Stimulated activated CD4-positive, alpha-beta T cell treated with anti-CD3 and anti-CD28 coated beads, Interleukin-2, amount 100 ng/mL, for 48 hours (primary cell): ENCODE measurements at regions not wholly inside any gene's neighbourhood (a gene's known extent, or its start where the extent isn't known, plus 50 kb on each side); places are given as distances from the start of the nearest gene placed in this dataset.
"Not testable (repeated sequence)": the region's sequence is repeated elsewhere in the genome, so short reads cannot be mapped to it uniquely, and the experiment has no call there.

Source experiments
- DNase-seq, 2 donors: peaks; one replicate each; pipeline ENCODE4 v3.0.0-alpha.2; 2020

DNA sequence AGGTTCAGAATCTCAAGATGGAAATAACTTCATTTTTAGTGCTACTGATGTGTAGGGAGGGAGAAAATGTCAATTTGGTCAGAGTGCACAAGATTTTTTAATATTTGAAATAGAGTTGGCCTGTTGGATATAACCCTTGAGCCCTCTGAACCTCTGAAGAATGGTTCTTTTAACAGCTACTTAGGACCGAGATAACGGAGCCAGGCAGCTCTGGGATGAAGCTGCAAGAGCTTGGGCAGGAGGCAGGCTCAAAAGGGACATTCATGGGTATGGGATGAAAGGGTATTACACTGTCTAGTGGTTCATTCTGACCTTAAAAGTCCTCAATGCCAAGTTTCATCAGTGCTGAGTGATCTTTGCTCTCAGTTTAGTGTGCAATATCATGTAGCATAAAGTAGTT, 111.4 kb upstream of the CPHXL start:
- no peak for DNase-seq

DNA sequence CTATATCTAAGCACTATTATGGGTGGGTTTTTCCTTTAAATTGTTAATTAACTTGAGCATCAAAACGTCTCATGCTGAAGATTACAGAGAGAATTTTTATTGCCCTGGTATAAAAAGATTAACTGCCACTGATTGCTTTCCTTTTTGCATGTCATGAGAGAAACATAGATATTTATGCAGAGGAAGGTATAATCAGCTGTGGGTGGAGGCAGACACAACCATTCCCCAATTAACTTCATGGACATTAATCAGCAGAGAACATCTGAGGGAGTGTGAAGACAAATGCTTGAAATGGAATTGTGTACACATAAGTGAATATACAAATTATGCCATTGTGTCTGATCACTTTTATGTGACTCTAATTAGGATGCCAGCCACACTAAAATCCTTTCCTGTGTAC, 115.2 kb upstream of the CPHXL start:
- DNase-seq: no peak

DNA sequence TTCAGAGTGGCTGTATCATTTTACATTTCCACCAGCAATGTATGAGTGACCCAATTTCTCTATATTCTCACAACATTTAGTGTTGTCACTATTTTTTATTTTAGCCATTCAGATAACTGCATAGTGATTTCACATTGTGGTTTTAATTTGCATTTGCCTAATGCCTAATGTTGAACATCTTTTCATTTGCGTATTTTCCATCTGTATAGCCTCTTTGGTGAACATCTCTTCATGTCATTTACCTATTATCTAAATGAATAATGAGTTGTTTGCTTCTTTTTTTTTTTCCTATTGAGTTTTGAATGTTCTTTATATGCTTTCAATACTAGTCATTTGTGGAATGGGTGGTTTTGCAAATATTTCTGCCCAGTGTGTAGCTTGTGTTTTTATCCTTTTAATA, 120.9 kb upstream of the CPHXL start:
- no peak for DNase-seq

DNA sequence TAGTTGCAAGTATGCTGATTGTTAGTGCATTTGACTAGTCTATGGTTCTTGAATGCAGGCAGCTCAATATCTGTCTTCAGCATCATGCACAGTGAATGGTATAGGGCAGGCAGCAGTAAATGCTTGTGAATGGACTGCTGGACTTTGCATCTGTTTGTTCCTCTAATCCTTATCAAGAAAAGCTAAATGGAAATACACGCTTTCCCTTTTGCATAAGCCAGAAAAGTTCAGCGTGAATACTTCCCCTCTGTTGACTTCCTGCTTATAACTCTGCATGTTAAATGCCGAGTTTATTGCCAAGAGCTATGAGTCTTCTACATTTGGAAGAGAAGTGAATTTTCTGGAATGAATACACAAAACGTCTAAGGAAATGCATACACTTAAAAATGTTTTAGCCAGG, 127.9 kb upstream of the CPHXL start:
- no peak for DNase-seq

DNA sequence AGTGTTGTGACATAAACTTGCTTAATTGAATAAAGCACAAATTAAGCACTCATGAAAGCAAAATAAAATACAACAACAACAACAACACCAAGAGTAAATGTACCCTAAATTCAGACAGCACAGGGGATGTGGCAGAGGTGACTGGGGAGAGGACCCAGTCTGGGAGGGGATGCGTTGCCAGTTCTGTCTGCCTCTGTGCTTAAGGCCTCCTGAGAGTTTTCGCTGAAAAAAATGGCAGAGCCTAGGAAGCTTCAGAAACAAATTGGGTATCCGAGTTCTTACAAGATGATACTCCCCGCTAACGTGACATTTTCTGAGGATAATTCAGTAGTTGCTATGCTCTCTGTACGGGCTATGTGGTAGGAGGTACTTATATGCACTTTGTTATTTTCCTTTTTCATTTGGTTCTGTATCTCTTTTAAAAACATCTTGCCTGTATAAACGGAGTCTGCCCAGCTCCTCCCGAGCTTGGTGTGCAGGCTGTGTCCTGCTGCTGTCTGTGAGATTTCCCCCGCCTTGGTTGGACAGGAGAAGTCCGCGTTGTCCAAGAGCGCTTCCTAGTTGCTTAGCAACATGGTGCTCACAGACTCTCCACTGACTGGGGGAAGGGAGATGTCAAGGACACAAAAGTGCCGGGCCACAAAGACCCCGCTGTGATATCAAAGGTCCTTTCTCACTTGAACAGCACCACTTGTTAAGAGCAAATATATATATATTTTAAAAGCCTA, 134.2 kb upstream of the CPHXL start:
- no peak for DNase-seq

DNA sequence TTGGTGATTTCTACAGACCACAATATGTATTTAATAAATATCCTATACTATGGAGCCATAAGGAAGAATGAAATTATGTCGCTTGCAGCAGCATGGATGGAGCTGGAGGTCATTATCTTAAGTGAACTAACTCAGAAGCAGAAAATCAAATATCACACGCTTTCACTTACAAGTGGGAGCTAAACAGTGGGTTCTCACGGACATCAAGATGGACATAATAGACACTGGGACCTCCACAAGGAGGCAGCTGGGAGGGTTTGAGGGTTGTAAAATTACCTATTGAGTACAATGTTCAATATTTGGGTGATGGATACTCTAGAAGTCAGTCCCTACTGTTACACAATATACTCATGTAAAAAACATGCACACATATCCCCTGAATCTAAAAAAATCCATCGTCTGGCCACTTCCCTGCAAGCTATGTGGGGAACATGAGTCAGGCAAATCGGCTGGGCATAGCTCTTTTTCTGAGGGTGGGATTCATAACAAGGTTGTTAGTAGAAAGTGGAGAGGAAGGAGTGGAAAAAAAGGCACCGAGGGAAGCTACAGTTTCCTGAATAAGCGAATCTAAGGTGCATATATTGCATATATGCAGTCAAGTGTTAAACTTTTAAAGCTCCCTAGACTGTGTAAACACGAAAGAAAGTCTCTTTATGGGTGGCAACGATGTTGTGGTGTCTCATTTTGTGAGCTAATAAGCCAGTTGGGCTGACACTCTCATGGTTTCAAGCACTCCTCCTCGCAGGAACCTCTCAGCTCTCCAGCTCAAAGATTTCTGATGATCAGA, 135.2 kb upstream of the CPHXL start:
- no peak for DNase-seq

DNA sequence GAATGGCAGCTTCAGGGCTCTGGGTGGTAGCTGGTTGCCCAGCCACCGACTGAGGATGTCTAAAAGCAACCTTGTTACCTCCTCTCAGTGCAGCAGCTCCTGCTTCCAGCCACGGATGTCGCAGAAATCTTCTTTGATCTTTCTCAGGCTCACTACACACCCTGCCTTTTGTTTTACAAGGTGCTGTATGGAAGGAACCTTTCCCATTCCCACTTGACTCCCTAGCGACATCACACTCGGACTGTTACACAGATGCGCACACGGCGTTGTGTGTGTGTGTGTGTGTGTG, 135.8 kb upstream of the CPHXL start:
- no peak for DNase-seq

DNA sequence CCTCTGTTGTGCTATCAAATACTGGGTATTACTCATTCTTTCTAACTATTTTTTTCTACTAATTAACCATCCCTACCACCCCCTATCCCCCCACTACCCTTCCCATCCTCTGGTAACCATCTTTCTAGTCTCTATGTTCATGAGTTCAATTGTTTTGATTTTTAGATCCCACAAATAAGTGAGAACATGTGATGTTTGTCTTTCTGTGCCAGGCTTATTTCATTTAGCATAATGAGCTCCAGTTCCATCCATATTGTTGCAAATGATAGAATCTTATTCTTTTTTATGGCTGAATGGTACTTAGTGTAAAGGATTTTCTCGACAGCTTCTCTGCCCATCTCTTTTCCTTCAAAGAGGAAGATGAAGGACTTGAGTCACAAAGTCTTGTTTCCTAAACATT, 138.0 kb upstream of the CPHXL start:
- no peak for DNase-seq

DNA sequence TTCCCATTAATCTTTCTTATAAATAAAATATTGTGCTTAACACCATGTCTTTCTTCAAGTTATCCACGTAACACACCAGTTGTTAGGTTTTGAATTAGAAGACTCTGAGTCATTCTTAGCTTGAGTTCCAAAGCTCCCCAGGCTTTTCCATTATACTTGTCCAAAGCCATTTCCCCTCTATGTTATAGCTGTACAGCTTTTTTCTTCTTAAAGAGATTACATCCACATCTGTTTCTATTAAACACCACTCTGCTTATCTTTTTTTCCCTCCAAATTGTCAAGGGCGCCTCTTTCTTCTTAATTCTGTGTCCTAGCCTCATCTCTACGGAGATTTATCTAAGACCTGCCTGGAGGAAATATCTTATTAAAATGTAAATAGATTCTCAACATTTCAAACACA, 139.4 kb upstream of the CPHXL start:
- DNase-seq: no peak

DNA sequence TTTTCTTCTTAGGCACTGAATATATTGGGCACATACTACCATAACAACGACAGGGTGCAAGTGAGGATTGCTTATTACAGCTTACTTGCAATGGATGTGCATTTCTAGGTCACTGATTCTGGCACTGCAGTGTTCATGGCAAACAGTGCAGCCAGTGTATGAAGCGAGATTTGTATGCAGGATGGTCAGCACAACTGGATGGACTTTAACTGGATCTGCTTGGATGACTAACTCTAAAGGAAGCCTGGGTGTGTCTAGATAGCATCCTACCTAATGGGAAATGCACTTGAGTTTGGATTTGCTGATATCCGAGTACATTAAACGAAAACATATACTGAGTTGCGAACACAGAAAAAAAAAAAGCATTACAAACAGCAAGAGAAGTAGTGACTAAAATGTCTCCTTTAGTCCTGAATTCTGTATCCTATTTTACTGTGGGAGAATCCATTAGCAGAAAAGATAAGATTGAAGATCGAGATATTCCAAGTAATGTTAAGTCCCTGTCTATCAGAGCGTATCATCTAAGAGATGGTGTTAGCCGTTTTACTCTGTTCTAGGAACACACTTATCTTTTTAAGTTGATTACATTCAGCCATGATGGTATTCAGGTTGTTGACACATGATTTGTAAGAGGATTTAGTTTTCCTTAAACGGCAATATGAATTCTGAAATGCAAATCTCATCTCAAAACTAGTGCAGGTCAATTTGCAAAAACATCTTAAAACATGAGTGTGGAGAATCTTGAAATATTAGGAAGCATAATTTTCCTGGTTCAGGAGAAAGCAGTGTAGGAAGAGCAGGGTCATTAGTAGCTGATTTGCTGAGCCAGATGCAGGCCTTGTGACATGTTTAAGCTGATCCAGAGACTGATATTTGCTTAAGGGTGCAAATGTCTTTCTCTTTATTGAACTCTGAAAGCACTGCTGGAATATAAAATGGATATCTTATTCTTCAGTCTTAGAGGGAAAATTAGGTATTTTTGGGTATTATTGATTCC, 142.6 kb upstream of the CPHXL start:
- no peak for DNase-seq

DNA sequence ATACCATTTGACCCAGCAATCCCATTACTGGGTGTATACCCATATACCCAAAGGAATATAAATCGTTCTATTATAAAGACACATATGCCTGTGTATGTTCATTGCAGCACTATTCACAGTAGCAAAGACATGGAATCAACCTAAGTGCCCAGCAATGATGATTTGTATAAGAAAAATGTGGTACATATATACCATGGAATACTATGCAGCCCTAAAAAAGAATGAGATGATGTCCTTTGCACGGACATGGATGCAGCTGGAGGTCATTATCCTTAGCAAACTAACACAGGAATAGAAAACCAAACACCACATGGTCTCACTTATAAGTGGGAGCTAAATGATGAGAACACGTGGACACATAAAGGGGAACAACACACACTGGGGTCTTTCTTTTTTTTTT, 155.0 kb upstream of the CPHXL start:
- DNase-seq: not testable (repeated sequence)

DNA sequence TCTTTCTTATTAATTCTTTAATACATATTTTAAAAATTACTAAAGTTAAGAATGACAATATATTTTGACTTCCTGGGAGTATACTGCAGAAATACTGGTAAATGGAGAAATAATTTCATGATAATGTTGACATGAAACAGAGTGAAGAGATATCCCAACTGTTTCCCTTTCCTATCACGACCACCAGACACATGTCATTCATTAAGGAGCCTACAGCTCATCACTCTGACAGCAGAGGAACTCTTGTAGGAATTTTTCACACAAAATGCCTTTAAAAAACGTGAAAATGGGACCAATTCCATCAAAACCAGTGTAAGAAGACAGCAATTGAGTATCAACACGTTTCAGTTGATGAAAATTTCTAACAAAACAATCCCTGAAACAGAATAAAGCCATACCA, 172.9 kb upstream of the CPHXL start:
- no peak for DNase-seq

DNA sequence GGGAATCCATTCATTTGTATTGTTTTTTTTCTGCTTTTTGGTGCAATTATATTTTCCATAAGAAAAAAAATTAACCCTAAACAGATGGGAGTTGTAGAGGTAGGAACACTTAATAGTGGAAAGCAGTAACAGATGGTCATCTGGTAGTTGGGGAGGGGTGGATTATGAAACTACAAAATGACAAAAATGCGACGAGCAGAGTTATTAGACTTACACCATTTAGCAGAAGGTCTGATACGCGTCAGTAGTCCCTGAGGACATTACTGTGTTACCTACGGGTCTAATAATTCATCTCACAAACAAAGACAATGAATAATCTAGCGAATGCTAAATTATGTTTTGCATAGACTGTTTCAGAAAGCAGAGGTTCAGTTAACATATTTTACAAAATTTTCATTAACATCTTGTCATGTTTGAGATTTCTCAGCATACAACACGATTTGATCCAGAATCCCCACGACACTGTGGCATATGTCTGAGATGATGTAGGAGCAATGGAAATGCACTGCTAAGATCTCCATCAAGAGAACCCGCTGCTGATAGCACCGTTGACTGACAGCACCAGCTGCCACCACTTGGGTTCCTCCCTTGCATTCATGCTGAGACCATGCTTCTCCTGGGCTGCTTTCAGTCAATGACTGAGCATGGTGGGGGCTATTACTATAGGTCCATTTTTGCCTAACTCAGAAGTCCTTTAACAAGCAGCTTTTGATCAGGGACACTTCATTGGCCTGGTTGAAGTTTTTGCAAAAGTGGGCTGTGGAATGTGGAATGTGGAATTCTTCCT, 182.2 kb upstream of the CPHXL start:
- no peak for DNase-seq

DNA sequence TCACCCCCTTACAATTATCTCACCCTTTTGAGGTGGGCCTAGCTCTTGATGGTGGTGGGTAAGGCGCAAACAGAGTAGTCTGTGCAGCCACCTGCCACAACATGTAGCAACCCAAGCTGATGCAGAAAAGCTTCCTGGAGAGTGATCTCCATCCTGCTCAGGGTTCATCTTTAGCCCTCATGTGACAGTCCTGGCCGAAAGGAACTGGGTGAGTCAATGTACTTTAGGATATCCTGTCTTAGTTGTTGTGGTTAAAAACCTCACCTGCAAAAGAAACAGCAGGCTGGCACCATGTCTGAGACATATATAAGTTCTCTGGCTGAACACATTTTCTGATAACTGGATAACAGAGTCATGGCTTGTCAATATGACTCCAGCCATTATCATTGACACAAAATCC, 183.5 kb upstream of the CPHXL start:
- DNase-seq: no peak

DNA sequence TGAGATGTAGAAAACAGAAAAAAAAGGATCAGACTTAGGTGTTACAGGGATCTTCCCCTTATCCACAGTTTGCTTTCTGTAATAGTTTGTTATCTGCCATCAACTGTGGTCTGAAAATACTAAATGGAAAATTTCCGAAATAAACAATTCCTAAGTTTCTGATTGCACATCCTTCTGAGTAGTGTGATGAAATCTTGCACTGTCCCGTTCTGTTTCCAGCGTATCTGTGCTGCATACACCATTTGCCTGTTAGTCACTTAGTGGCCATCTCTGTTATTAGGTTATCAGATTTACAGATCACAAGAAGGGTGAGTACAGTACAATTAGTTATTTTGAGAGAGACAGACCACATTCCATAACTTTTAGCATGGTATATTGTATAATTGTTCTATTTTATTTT, 185.6 kb upstream of the CPHXL start:
- DNase-seq: no peak

DNA sequence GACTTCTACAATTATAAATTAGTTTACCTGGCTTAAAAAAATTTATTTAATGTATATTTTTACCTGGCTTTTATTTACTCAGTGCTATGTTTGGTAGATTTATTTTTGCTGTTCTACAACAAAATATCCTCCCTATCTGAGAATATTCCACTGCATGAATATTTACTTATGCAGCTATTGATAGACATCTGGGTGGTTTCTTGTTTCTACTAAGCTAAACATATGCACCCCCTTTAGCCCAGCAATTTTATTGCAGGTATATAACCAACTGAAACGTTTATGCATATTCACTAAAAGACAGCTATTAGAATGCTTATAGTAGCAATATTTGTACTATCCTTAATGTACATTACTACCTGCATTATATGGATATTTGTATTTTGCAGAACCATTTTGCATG, 187.7 kb upstream of the CPHXL start:
- DNase-seq: no peak

DNA sequence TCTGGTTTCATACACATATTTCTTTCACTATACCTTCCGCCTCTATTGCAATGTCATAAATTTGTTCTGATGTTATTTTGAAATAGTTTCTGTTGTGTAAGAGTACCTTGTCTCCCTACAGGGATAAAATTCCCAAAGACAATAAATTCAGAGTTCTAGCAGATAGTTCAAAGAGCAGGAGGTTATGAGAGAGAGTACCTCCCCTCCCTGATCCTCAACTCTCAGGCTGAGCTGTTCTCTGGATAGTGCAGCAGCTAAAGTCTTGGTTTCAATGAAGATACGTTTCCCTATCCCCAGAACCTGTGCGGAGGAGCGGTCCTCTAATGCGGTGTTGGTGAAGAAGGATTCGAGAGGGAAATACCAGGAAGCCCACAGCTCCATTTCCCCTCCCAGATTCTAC, 190.2 kb upstream of the CPHXL start:
- no peak for DNase-seq

DNA sequence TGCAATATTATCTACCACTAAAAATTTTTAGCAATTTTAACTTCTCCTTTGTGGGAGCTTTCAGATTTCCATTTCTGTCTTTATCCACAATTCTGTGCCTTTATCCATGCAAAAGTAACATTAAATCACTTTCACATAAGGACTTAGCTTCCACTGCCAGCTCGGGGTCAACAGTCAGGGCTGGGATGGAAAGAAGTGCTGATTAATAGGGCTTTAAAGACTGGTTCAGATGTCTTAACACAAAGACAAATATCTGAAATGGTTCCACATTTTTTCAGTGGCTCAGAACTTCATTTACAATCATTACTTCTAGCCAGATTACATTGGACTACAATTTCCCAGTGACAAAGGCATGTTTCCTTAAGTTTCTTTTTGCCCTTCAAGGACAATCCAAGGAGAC, 191.8 kb upstream of the CPHXL start:
- no peak for DNase-seq

DNA sequence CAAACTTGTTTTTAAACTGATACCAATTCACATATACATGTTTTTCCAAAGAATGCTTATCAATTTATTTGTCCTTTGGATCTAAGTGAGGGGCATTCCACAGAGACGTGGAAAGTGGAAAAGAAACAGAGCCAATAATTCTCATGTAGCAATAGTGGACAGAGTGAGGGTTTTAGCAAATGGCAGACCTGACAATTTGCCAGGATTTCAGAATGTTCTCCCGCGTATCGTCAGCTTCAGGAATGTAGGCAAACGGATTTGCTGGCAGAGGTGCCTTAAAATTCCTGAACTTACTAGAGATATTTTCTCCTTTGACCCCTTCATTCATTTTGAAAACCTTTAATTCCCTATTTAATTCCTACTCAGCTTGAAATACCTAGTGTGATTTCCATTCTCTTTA, 193.4 kb upstream of the CPHXL start:
- no peak for DNase-seq

DNA sequence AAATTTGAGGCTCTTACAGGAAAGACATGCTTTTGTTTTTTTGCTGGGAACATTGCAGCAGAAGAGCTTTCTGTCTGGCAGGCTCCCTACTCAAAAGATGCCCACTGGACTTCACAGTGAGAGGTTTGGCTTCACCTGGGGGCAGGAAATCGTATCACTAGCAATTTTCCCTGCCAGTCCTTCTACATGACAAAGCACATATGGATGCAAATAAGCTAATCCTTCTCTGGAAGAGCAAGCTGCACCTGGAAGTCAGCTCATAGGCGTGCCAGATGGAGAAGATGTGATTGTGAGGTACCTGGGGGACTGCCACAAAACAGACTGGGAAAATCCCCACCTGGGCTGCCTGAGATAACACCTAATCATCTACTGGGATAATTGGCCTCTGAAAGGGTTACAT, 195.0 kb upstream of the CPHXL start:
- no peak for DNase-seq

DNA sequence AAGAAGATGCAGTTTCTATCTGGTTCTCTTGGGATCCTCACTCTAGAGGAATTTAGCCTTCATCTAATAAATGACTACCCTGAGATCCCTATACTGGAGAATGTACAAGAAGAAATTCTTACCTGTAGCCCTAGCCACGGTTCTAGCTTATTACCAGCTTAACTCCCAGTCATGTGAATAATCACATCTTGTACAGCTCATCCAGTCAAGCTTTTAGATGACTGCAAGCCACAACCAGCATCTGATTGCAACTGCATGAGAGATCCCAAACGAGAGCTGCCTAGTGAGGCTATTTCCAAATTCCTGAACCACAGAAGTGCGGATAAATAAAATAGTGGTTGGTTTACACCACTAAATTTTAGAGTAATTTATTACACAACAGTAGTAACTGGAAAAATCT, 196.0 kb upstream of the CPHXL start:
- no peak for DNase-seq

DNA sequence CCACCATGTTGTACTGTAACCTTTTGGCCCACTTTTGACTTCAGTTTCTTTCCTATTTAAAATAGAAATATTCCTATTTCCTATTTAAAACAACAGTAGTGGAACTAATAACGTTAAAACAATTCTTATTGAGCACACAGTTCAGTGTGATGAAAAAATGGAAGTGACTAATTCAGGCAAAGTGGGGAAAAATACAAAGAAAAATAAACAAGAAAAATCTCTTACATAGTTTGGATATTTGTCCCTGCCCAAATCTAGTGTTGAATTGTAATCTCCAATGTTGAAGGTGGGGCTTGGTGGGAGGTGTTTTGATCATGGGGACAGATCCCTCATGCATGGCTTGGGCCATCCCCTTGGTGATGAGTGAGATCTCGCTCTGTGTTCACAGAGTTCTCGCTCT, 198.1 kb upstream of the CPHXL start:
- DNase-seq: no peak

DNA sequence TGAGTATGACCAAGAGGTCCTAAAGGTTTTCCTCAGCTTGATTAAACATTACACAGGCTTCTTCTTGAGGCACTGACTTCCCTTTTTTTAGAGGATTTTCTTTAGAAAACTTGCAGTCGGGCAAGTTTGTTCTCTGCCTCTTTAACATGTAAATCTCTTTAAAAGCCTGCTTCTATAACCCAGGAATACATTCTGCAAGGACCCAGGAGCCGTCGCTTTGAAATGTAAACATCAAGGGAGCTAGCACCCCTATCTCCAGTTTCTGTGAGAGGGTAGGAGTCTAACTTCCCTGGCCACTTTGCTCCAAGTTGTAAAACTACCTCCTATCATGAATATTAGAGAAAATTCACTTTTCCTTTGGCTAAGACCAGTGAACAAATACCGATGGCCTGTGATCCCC, 201.5 kb upstream of the CPHXL start:
- DNase-seq: no peak
